Neural cell (in vitro differentiated cells): ENCODE measurements at regions not wholly inside any gene's neighbourhood (a gene's known extent, or its start where the extent isn't known, plus 50 kb on each side); places are given as distances from the start of the nearest gene placed in this dataset.
"Not testable (repeated sequence)": the region's sequence is repeated elsewhere in the genome, so short reads cannot be mapped to it uniquely, and the experiment has no call there.

ENCODE experiments used
- H2AFZ ChIP-seq: fragments of 200-600, 300-800 bp; sonication (generic), shearing (Covaris generic); 2 replicates; pipeline ENCODE4 v1.6.0; 2014; ENCODE audit warnings: low read depth, mild to moderate bottlenecking, antibody characterized with exemption, low read length, moderate library complexity
- H3F3A ChIP-seq: fragments of 200-600 bp; shearing (Covaris generic); 2 replicates; pipeline ENCODE4 v1.6.1; 2016; ENCODE audit warnings: mild to moderate bottlenecking, moderate library complexity, mixed read lengths, antibody characterized with exemption, low read length; ENCODE audit not compliant: insufficient read depth, poor library complexity, severe bottlenecking
- H3K27ac ChIP-seq: fragments of 200-600, 300-800 bp; sonication (generic), shearing (Covaris generic); 2 replicates; pipeline ENCODE4 v1.5.1; 2014; ENCODE audit warnings: mild to moderate bottlenecking, low read length, moderate library complexity
- H3K27me3 ChIP-seq: fragments of 300-800, 200-600 bp; sonication (generic), shearing (Covaris generic); 2 replicates; pipeline ENCODE4 v1.6.0; 2014; ENCODE audit warnings: mild to moderate bottlenecking, low read depth, low read length, moderate library complexity; ENCODE audit not compliant: insufficient read depth
- H3K36me3 ChIP-seq: fragments of 300-800, 200-600 bp; sonication (generic), shearing (Covaris generic); 2 replicates; pipeline ENCODE4 v1.5.1; 2014; ENCODE audit warnings: mild to moderate bottlenecking, antibody characterized with exemption, low read length, moderate library complexity; ENCODE audit not compliant: insufficient read depth
- H3K4me2 ChIP-seq: fragments of 300-800, 200-600 bp; sonication (generic), shearing (Covaris generic); 2 replicates; pipeline ENCODE4 v1.6.0; 2014; ENCODE audit warnings: mild to moderate bottlenecking, low read length
- H3K4me3 ChIP-seq: fragments of 300-800, 200-600 bp; sonication (generic), shearing (Covaris generic); 2 replicates; pipeline ENCODE4 v1.5.1; 2014; ENCODE audit warnings: mild to moderate bottlenecking, low read length, moderate library complexity
- H3K79me2 ChIP-seq: fragments of 200-600 bp; shearing (Covaris generic); replicated peaks from 2 replicates; pipeline ENCODE4 v1.6.0; 2014; ENCODE audit warnings: mild to moderate bottlenecking, low read length, moderate library complexity; ENCODE audit not compliant: insufficient read depth
- H3K9ac ChIP-seq: fragments of 300-800, 200-600 bp; sonication (generic), shearing (Covaris generic); 2 replicates; pipeline ENCODE4 v1.6.1; 2016; ENCODE audit warnings: mild to moderate bottlenecking, low read length, mixed read lengths
- H3K9me2 ChIP-seq: fragments of 200-600 bp; shearing (Covaris generic); 2 replicates; pipeline ENCODE4 v1.6.1; 2016; ENCODE audit warnings: mild to moderate bottlenecking, low read length, mixed read lengths; ENCODE audit not compliant: insufficient read depth
- H3K9me3 ChIP-seq: fragments of 200-600, 300-800 bp; sonication (generic), shearing (Covaris generic); 2 replicates; pipeline ENCODE4 v1.6.1; 2016; ENCODE audit warnings: mild to moderate bottlenecking, mixed run types, low read length, moderate library complexity, mixed read lengths
- H4K20me1 ChIP-seq: fragments of 200-600 bp; shearing (Covaris generic); 2 replicates; pipeline ENCODE4 v1.6.1; 2016; ENCODE audit warnings: mild to moderate bottlenecking, mixed run types; ENCODE audit not compliant: insufficient read depth
- EP300 ChIP-seq: fragments of 450-650 bp; conservative IDR thresholded peaks from 2 replicates; pipeline ENCODE4 v1.6.1; 2014; ENCODE audit warnings: antibody characterized with exemption, mild to moderate bottlenecking, moderate library complexity; ENCODE audit not compliant: poor library complexity, severe bottlenecking
- EZH2 ChIP-seq: fragments of 200-600, 300-800 bp; shearing (Covaris generic), sonication (generic); IDR thresholded peaks from 2 replicates; pipeline ENCODE4 v1.6.1; 2014; ENCODE audit warnings: antibody characterized with exemption, low read length, borderline replicate concordance, mild to moderate bottlenecking; ENCODE audit not compliant: insufficient read depth, poor library complexity, severe bottlenecking
- MXI1 ChIP-seq: fragments of 450-650 bp; conservative IDR thresholded peaks from 2 replicates; pipeline ENCODE4 v1.6.1; 2014; ENCODE audit warnings: antibody characterized with exemption, mild to moderate bottlenecking; ENCODE audit not compliant: poor library complexity, severe bottlenecking
- POLR2AphosphoS5 ChIP-seq: IDR thresholded peaks from 2 replicates; pipeline ENCODE4 v1.6.1; 2012
- RAD21 ChIP-seq: fragments of 450-650 bp; conservative IDR thresholded peaks from 2 replicates; pipeline ENCODE4 v1.6.1; 2014; ENCODE audit warnings: antibody characterized with exemption, mild to moderate bottlenecking, moderate library complexity
- SMC3 ChIP-seq: fragments of 450-650 bp; conservative IDR thresholded peaks from 2 replicates; pipeline ENCODE4 v1.6.1; 2014; ENCODE audit warnings: antibody characterized with exemption, mild to moderate bottlenecking, moderate library complexity; ENCODE audit not compliant: poor library complexity
- TAF1 ChIP-seq: IDR thresholded peaks from 2 replicates; pipeline ENCODE4 v1.6.1; 2012; ENCODE audit warnings: low read depth
- TF ChIP-seq, protein P1 (sequence below): fragments of 450-650 bp; IDR thresholded peaks from 2 replicates; pipeline ENCODE4 v1.5.1; 2014; ENCODE audit warnings: antibody characterized with exemption, mild to moderate bottlenecking, moderate library complexity; ENCODE audit not compliant: poor library complexity, severe bottlenecking
- TF ChIP-seq, protein P2 (sequence below): IDR thresholded peaks from 2 replicates; pipeline ENCODE4 v1.6.1; 2012; ENCODE audit warnings: borderline replicate concordance

DNA sequence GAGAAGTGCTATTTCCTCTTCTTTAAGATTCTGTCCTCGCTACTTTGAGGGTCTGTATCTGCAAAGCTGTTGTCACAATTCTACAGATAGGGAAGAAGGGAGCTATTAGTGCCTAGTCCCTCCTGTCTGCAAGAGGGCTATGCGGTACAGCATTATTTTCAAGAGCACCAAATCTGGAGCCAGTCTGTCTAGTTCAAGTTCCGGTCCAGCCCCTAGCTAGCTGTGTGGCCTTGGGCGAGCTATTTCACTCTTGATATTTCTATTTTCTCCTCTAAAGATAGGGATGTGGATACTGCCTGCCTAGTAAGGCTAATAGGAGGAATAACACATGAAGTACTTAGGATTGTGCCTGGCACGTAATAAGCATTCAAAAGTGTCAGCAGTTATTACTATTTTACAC lies 272.4 kb downstream of the KCNE4 start:
- Histone ChIP-seq H3K27ac (no peak overlapping the region), H3K79me2 (no peaks in the 10 kb centered on the region), H3K9me3 (no peaks in the 10 kb centered on the region), H4K20me1 (no peaks in the 10 kb centered on the region), H3F3A (no peaks in the 10 kb centered on the region), H3K9me2 (no peaks in the 10 kb centered on the region), H2AFZ (no peak overlapping the region), H3K4me2 (no peak overlapping the region), H3K4me3 (no peak overlapping the region), H3K36me3 (no peaks in the 10 kb centered on the region), H3K27me3 (no peaks in the 10 kb centered on the region), H3K9ac (no peak overlapping the region)
- TF ChIP-seq SMC3, result no peak
- no peak for TF ChIP-seq POLR2AphosphoS5

DNA sequence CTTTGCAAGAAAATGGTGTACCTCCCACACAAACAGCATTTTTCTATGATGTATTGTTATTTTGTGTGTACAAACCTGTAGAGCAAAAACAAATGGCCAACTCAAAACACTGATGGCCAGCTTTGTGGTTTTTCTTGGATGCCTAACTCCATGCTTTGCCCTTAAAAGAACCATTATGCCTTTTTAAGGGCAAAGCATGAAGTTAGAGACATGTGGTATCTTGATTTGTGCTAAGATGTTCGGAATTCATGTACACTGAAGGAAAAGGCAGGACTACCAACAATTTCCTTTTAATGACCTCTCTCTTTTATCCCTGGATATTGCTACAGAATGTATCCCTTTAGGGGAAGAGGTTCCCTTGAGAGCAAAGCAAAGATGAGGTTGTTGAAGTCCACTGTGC lies 273.6 kb downstream of the SCG2 start:
- H3K9me2 ChIP-seq, result no peaks in the 10 kb centered on the region
- no peaks in the 10 kb centered on the region for H3K79me2 ChIP-seq
- H2AFZ ChIP-seq, result no peak overlapping the region
- H3K36me3 ChIP-seq, result no peaks in the 10 kb centered on the region
- no peaks in the 10 kb centered on the region for H3K27me3 ChIP-seq
- H3K27ac ChIP-seq, result no peak overlapping the region
- no peak for TF ChIP-seq MXI1
- TF ChIP-seq EZH2, result no peak
- TF ChIP-seq TAF1, result no peak
- no peak for TF ChIP-seq SMC3
- no peak for TF ChIP-seq POLR2AphosphoS5
- TF ChIP-seq, protein P1, sequence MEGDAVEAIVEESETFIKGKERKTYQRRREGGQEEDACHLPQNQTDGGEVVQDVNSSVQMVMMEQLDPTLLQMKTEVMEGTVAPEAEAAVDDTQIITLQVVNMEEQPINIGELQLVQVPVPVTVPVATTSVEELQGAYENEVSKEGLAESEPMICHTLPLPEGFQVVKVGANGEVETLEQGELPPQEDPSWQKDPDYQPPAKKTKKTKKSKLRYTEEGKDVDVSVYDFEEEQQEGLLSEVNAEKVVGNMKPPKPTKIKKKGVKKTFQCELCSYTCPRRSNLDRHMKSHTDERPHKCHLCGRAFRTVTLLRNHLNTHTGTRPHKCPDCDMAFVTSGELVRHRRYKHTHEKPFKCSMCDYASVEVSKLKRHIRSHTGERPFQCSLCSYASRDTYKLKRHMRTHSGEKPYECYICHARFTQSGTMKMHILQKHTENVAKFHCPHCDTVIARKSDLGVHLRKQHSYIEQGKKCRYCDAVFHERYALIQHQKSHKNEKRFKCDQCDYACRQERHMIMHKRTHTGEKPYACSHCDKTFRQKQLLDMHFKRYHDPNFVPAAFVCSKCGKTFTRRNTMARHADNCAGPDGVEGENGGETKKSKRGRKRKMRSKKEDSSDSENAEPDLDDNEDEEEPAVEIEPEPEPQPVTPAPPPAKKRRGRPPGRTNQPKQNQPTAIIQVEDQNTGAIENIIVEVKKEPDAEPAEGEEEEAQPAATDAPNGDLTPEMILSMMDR, result no peak
- TF ChIP-seq RAD21, result no peak
- TF ChIP-seq, protein P2, sequence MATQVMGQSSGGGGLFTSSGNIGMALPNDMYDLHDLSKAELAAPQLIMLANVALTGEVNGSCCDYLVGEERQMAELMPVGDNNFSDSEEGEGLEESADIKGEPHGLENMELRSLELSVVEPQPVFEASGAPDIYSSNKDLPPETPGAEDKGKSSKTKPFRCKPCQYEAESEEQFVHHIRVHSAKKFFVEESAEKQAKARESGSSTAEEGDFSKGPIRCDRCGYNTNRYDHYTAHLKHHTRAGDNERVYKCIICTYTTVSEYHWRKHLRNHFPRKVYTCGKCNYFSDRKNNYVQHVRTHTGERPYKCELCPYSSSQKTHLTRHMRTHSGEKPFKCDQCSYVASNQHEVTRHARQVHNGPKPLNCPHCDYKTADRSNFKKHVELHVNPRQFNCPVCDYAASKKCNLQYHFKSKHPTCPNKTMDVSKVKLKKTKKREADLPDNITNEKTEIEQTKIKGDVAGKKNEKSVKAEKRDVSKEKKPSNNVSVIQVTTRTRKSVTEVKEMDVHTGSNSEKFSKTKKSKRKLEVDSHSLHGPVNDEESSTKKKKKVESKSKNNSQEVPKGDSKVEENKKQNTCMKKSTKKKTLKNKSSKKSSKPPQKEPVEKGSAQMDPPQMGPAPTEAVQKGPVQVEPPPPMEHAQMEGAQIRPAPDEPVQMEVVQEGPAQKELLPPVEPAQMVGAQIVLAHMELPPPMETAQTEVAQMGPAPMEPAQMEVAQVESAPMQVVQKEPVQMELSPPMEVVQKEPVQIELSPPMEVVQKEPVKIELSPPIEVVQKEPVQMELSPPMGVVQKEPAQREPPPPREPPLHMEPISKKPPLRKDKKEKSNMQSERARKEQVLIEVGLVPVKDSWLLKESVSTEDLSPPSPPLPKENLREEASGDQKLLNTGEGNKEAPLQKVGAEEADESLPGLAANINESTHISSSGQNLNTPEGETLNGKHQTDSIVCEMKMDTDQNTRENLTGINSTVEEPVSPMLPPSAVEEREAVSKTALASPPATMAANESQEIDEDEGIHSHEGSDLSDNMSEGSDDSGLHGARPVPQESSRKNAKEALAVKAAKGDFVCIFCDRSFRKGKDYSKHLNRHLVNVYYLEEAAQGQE, result no peak
- TF ChIP-seq EP300, result no peak
- H3K9me3 ChIP-seq, result no peaks in the 10 kb centered on the region
- H4K20me1 ChIP-seq, result no peaks in the 10 kb centered on the region
- H3F3A ChIP-seq, result no peaks in the 10 kb centered on the region
- H3K9ac ChIP-seq, result no peak overlapping the region
- no peak overlapping the region for H3K4me2 ChIP-seq
- no peak overlapping the region for H3K4me3 ChIP-seq

DNA sequence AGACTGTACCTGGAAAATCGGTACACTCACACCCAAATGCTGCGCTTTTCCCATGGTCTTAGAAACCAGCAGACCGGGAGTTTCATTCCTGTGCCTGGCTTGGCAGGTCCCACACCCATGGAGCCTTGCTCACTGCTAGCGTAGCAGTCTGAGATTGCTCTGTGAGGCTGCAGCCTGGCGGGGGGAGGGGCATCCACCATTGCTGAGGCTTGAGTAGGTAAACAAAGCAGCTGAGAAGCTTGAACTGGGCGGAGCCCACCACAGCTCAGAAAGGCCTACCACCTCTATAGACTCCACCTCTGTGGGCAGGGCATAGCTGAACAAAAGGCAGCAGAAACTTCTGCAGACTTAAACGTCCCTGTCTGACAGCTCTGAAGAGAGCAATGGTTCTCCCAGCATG lies 271.4 kb downstream of the SCG2 start:
- not testable (repeated sequence) for H3K4me2 ChIP-seq, H3K27ac ChIP-seq, H3K4me3 ChIP-seq, H3K36me3 ChIP-seq, H3F3A ChIP-seq, H2AFZ ChIP-seq, H3K27me3 ChIP-seq, H3K79me2 ChIP-seq, H3K9ac ChIP-seq, H3K9me3 ChIP-seq, H4K20me1 ChIP-seq, H3K9me2 ChIP-seq
